Neural cell (in vitro differentiated cells): ENCODE measurements at regions not wholly inside any gene's neighbourhood (a gene's known extent, or its start where the extent isn't known, plus 50 kb on each side); places are given as distances from the start of the nearest gene placed in this dataset.

ENCODE experiments used
- EP300 ChIP-seq: fragments of 450-650 bp; conservative IDR thresholded peaks from 2 replicates; pipeline ENCODE4 v1.6.1; 2014; ENCODE audit warnings: antibody characterized with exemption, mild to moderate bottlenecking, moderate library complexity; ENCODE audit not compliant: poor library complexity, severe bottlenecking
- EZH2 ChIP-seq: fragments of 200-600, 300-800 bp; shearing (Covaris generic), sonication (generic); IDR thresholded peaks from 2 replicates; pipeline ENCODE4 v1.6.1; 2014; ENCODE audit warnings: antibody characterized with exemption, low read length, borderline replicate concordance, mild to moderate bottlenecking; ENCODE audit not compliant: insufficient read depth, poor library complexity, severe bottlenecking
- MXI1 ChIP-seq: fragments of 450-650 bp; conservative IDR thresholded peaks from 2 replicates; pipeline ENCODE4 v1.6.1; 2014; ENCODE audit warnings: antibody characterized with exemption, mild to moderate bottlenecking; ENCODE audit not compliant: poor library complexity, severe bottlenecking
- POLR2AphosphoS5 ChIP-seq: IDR thresholded peaks from 2 replicates; pipeline ENCODE4 v1.6.1; 2012
- RAD21 ChIP-seq: fragments of 450-650 bp; conservative IDR thresholded peaks from 2 replicates; pipeline ENCODE4 v1.6.1; 2014; ENCODE audit warnings: antibody characterized with exemption, mild to moderate bottlenecking, moderate library complexity
- SMC3 ChIP-seq: fragments of 450-650 bp; conservative IDR thresholded peaks from 2 replicates; pipeline ENCODE4 v1.6.1; 2014; ENCODE audit warnings: antibody characterized with exemption, mild to moderate bottlenecking, moderate library complexity; ENCODE audit not compliant: poor library complexity
- TAF1 ChIP-seq: IDR thresholded peaks from 2 replicates; pipeline ENCODE4 v1.6.1; 2012; ENCODE audit warnings: low read depth
- TF ChIP-seq, protein P1 (sequence below): fragments of 450-650 bp; IDR thresholded peaks from 2 replicates; pipeline ENCODE4 v1.5.1; 2014; ENCODE audit warnings: antibody characterized with exemption, mild to moderate bottlenecking, moderate library complexity; ENCODE audit not compliant: poor library complexity, severe bottlenecking
- TF ChIP-seq, protein P2 (sequence below): IDR thresholded peaks from 2 replicates; pipeline ENCODE4 v1.6.1; 2012; ENCODE audit warnings: borderline replicate concordance

GRCh38 chr10:31121757-31122577 lies 90.3 kb upstream of the ZNF438 start:
- TF ChIP-seq, protein P1, sequence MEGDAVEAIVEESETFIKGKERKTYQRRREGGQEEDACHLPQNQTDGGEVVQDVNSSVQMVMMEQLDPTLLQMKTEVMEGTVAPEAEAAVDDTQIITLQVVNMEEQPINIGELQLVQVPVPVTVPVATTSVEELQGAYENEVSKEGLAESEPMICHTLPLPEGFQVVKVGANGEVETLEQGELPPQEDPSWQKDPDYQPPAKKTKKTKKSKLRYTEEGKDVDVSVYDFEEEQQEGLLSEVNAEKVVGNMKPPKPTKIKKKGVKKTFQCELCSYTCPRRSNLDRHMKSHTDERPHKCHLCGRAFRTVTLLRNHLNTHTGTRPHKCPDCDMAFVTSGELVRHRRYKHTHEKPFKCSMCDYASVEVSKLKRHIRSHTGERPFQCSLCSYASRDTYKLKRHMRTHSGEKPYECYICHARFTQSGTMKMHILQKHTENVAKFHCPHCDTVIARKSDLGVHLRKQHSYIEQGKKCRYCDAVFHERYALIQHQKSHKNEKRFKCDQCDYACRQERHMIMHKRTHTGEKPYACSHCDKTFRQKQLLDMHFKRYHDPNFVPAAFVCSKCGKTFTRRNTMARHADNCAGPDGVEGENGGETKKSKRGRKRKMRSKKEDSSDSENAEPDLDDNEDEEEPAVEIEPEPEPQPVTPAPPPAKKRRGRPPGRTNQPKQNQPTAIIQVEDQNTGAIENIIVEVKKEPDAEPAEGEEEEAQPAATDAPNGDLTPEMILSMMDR, result no peak
- no peak for TF ChIP-seq RAD21
- no peak for TF ChIP-seq EP300
- no peak for TF ChIP-seq POLR2AphosphoS5
- TF ChIP-seq, protein P2, sequence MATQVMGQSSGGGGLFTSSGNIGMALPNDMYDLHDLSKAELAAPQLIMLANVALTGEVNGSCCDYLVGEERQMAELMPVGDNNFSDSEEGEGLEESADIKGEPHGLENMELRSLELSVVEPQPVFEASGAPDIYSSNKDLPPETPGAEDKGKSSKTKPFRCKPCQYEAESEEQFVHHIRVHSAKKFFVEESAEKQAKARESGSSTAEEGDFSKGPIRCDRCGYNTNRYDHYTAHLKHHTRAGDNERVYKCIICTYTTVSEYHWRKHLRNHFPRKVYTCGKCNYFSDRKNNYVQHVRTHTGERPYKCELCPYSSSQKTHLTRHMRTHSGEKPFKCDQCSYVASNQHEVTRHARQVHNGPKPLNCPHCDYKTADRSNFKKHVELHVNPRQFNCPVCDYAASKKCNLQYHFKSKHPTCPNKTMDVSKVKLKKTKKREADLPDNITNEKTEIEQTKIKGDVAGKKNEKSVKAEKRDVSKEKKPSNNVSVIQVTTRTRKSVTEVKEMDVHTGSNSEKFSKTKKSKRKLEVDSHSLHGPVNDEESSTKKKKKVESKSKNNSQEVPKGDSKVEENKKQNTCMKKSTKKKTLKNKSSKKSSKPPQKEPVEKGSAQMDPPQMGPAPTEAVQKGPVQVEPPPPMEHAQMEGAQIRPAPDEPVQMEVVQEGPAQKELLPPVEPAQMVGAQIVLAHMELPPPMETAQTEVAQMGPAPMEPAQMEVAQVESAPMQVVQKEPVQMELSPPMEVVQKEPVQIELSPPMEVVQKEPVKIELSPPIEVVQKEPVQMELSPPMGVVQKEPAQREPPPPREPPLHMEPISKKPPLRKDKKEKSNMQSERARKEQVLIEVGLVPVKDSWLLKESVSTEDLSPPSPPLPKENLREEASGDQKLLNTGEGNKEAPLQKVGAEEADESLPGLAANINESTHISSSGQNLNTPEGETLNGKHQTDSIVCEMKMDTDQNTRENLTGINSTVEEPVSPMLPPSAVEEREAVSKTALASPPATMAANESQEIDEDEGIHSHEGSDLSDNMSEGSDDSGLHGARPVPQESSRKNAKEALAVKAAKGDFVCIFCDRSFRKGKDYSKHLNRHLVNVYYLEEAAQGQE, result no peak
- TF ChIP-seq SMC3, result no peak
- no peak for TF ChIP-seq EZH2
- TF ChIP-seq TAF1, result no peak
- TF ChIP-seq MXI1, result no peak
